ENCODE measurements at regions not wholly inside any gene's neighbourhood (a gene's known extent, or its start where the extent isn't known, plus 50 kb on each side); places are given as distances from the start of the nearest gene placed in this dataset.

- TF ChIP-seq, protein P1, sequence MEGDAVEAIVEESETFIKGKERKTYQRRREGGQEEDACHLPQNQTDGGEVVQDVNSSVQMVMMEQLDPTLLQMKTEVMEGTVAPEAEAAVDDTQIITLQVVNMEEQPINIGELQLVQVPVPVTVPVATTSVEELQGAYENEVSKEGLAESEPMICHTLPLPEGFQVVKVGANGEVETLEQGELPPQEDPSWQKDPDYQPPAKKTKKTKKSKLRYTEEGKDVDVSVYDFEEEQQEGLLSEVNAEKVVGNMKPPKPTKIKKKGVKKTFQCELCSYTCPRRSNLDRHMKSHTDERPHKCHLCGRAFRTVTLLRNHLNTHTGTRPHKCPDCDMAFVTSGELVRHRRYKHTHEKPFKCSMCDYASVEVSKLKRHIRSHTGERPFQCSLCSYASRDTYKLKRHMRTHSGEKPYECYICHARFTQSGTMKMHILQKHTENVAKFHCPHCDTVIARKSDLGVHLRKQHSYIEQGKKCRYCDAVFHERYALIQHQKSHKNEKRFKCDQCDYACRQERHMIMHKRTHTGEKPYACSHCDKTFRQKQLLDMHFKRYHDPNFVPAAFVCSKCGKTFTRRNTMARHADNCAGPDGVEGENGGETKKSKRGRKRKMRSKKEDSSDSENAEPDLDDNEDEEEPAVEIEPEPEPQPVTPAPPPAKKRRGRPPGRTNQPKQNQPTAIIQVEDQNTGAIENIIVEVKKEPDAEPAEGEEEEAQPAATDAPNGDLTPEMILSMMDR (conservative IDR thresholded peaks at IDR 0.05; ENCODE audit: control insufficient read depth, insufficient read depth, low read depth, low read length), result no peak
- no peak overlapping the region for H3K4me3 ChIP-seq (ENCODE audit: control insufficient read depth, low read depth, low read length)
- no peak for DNase-seq (ENCODE audit: low read depth)
Observed at GRCh38 chr10:9219860-9220259, 1165.4 kb downstream of the GATA3 start.

GRCh38 chr10:9222917-9223316 lies 1168.4 kb downstream of the GATA3 start:
- DNase-seq (ENCODE audit: low read depth), result peak; percentile 76
- TF ChIP-seq, protein P1 (conservative IDR thresholded peaks at IDR 0.05; ENCODE audit: control insufficient read depth, insufficient read depth, low read depth, low read length), result no peak
- H3K4me3 ChIP-seq (ENCODE audit: control insufficient read depth, low read depth, low read length), result no peak overlapping the region

DNA sequence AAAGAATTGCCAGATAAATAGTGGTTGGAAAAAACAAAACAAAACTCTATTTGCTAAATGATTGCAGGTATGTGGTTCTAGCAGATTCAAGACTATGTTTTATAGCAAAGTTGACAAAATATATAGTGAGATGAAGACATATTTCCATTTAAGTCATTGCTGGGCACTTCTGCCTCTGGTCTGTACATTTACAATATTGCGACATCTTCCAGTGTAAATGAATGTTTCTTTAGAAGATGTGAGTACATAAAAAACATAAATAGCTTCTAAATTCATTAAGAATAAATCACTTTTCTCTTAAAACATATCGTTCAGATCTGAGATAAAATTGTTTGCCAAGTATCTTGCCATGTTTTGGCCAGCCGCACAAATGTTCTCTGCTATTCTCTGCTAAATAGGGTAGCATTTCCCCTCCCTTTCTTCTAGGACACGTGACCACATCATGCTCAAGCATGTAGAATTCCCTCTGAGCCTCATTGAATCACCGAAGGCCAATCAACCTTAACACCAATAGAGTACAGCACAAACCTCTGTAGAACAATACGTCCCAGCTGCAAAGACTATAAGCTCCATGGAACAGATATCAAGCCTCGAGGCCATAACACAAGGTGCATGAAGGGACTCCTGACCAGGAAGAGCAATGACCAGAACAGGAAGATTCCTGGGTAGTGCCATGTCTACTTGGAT lies 1173.3 kb downstream of the GATA3 start:
- no peak overlapping the region for H3K4me3 ChIP-seq (ENCODE audit: control insufficient read depth, low read depth, low read length)
- DNase-seq (ENCODE audit: low read depth), result no peak
- TF ChIP-seq, protein P1 (conservative IDR thresholded peaks at IDR 0.05; ENCODE audit: control insufficient read depth, insufficient read depth, low read depth, low read length), result no peak

DNA sequence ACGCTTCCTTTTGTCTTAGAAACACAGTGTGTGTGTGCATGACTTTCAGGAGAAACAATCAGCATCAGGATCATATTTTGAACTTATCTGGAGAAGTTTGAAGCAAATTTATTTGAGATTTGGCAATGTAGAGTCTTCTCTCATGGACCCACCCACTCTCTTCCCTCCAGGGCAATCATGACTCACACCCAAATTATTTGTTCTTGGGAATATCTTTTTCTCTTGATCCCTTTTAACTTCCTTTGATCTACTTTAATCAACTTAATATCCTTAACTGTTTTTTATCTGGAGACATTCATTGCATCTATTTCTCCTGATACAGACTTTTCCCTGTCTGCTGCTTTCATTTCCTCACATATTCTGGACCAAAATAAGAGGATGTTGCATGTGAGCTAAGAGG lies 1174.3 kb downstream of the GATA3 start:
- TF ChIP-seq, protein P1 (conservative IDR thresholded peaks at IDR 0.05; ENCODE audit: control insufficient read depth, insufficient read depth, low read depth, low read length), result no peak
- no peak overlapping the region for H3K4me3 ChIP-seq (ENCODE audit: control insufficient read depth, low read depth, low read length)
- peak; percentile 67 for DNase-seq (ENCODE audit: low read depth)

DNA sequence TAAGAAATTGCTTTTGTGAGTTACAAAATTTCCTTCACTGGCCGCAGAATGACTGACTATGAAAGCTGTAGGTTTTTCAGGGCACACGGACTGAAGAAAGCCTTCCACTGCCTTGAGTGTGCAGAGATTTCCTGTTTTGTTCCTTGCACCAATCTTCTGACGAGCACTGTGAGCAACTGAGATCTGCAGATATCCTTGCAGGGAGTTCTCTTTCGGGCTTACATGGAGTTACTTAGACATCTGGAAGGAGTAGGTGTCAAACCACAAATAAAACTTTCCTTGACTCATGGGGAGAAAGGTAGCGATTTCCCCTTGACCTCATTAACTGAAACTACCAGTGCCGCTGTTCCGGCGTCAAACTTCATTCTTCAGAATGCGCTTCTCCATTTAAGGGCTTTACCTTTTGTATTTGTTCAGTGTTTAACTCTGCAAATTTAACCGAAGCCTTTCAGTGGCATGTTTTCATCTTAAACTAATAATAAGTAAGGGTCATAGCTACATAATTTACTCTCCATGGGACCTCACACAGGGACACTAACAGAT lies 1175.3 kb downstream of the GATA3 start:
- H3K4me3 ChIP-seq (ENCODE audit: control insufficient read depth, low read depth, low read length), result no peak overlapping the region
- TF ChIP-seq, protein P1 (conservative IDR thresholded peaks at IDR 0.05; ENCODE audit: control insufficient read depth, insufficient read depth, low read depth, low read length), result no peak
- peak; percentile 38 for DNase-seq (ENCODE audit: low read depth)

DNA sequence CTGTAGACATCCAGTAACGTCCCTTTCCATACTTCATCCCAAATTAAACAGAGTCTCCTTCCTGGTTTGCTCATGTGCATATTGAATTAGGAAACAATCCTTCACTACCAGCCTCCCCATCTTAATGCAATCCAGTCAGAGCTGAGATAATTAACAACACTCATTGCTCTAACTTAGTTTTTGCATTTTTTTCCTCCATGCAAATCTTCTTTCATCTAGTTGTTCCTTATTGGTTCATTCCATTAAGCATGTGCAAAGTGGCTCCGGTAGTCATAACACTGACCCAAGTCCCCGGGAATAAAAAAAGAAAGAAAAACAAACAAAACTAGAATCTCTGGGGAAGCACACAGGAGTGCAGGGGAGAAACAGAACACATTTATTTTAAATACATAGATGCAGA lies 1176.1 kb downstream of the GATA3 start:
- no peak overlapping the region for H3K4me3 ChIP-seq (ENCODE audit: control insufficient read depth, low read depth, low read length)
- DNase-seq (ENCODE audit: low read depth), result no peak
- TF ChIP-seq, protein P1 (conservative IDR thresholded peaks at IDR 0.05; ENCODE audit: control insufficient read depth, insufficient read depth, low read depth, low read length), result no peak
